GM12878 (cell line): ENCODE measurements at regions not wholly inside any gene's neighbourhood (a gene's known extent, or its start where the extent isn't known, plus 50 kb on each side); places are given as distances from the start of the nearest gene placed in this dataset.

Source experiments
- ATF3 ChIP-seq: IDR thresholded peaks from 2 replicates; pipeline ENCODE4 v1.6.1; 2011; ENCODE audit warnings: low read depth, mild to moderate bottlenecking, low read length, moderate library complexity, borderline replicate concordance; ENCODE audit errors: extremely low read depth
- ATF7 ChIP-seq: fragments of 450-650 bp; IDR thresholded peaks from 2 replicates; pipeline ENCODE4 v1.6.1; 2016; ENCODE audit warnings: low read depth, mild to moderate bottlenecking
- BCL3 ChIP-seq: IDR thresholded peaks from 2 replicates; pipeline ENCODE4 v1.6.1; 2011; ENCODE audit warnings: borderline replicate concordance, low read depth, mild to moderate bottlenecking, moderate library complexity, low read length; ENCODE audit not compliant: insufficient read depth, poor library complexity, severe bottlenecking
- BRCA1 ChIP-seq: IDR thresholded peaks from 2 replicates; pipeline ENCODE4 v1.6.1; 2011; ENCODE audit warnings: low read depth, low read length, improper control_type of control experiment
- EGR1 ChIP-seq, 2 experiments: IDR thresholded peaks; 1 replicate in 1 of 2; 2 replicates in 1 of 2; pipeline ENCODE4 v1.6.1; 2011 to 2012; ENCODE audit warnings: low read depth in 2 of 2, low read length in 2 of 2, borderline replicate concordance in 1 of 2, mild to moderate bottlenecking in 1 of 2, moderate library complexity in 1 of 2
- ETV6 ChIP-seq, 2 experiments: fragments of 450-650 bp in 1 of 2; IDR thresholded peaks in 1 of 2; conservative IDR thresholded peaks in 1 of 2; 2 replicates each; pipeline ENCODE4 v1.6.1; 2014; ENCODE audit warnings: antibody characterized with exemption in 1 of 2, borderline replicate concordance in 1 of 2, low read depth in 1 of 2, mild to moderate bottlenecking in 1 of 2, moderate library complexity in 1 of 2
- PKNOX1 ChIP-seq: fragments of 450-650 bp; IDR thresholded peaks from 2 replicates; pipeline ENCODE4 v1.6.1; 2016; ENCODE audit warnings: mild to moderate bottlenecking
- SMARCA5 ChIP-seq: fragments of 450-650 bp; IDR thresholded peaks from 2 replicates; pipeline ENCODE4 v1.6.1; 2017; ENCODE audit warnings: mild to moderate bottlenecking
- ZBED1 ChIP-seq: IDR thresholded peaks from 2 replicates; pipeline ENCODE4 v1.6.1; 2016; ENCODE audit warnings: borderline replicate concordance
- ZBTB33 ChIP-seq: fragments of 450-650 bp; IDR thresholded peaks from 2 replicates; pipeline ENCODE4 v1.6.1; 2017; ENCODE audit warnings: mild to moderate bottlenecking
- ZNF384 ChIP-seq: IDR thresholded peaks from 2 replicates; pipeline ENCODE4 v1.6.1; 2012; ENCODE audit warnings: low read depth, mild to moderate bottlenecking, low read length, improper control_type of control experiment, borderline replicate concordance

- TF ChIP-seq ZBTB33 (no peak), SMARCA5 (no peak), ATF7 (no peak), ZBED1 (no peak), ATF3 (no peak), BCL3 (no peak), PKNOX1 (no peak), ZNF384 (no peak), EGR1 (IDR thresholded peaks at IDR 0.05; ENCODE audit: borderline replicate concordance in 1 of 2, low read depth in 2 of 2, low read length in 2 of 2) (no peak), ETV6 (conservative IDR thresholded peaks at IDR 0.05 in 1 of 2, IDR thresholded peaks at IDR 0.05 in 1 of 2; ENCODE audit: borderline replicate concordance in 1 of 2, low read depth in 1 of 2) (no peak), BRCA1 (no peak)
Measured at GRCh38 chr7:52775876-52776275, 259.6 kb upstream of the POM121L12 start (continued).
